Choroid plexus epithelial cell (primary cell): ENCODE measurements at regions not wholly inside any gene's neighbourhood (a gene's known extent, or its start where the extent isn't known, plus 50 kb on each side); places are given as distances from the start of the nearest gene placed in this dataset.
"Not testable (repeated sequence)": the region's sequence is repeated elsewhere in the genome, so short reads cannot be mapped to it uniquely, and the experiment has no call there.

ENCODE experiments used
- DNase-seq: peaks from one replicate; pipeline ENCODE4 v3.0.0-alpha.2; 2010; ENCODE audit warnings: low read depth
- H3K4me3 ChIP-seq: 2 replicates; pipeline ENCODE4 v1.5.1; 2011; ENCODE audit warnings: low read depth, mild to moderate bottlenecking, control low read depth, low read length, moderate library complexity
- TF ChIP-seq, protein P1 (sequence below): conservative IDR thresholded peaks from 2 replicates; pipeline ENCODE4 v1.5.1; 2011; ENCODE audit warnings: low read depth, mild to moderate bottlenecking, control low read depth, inconsistent platforms, low read length, moderate library complexity

DNA sequence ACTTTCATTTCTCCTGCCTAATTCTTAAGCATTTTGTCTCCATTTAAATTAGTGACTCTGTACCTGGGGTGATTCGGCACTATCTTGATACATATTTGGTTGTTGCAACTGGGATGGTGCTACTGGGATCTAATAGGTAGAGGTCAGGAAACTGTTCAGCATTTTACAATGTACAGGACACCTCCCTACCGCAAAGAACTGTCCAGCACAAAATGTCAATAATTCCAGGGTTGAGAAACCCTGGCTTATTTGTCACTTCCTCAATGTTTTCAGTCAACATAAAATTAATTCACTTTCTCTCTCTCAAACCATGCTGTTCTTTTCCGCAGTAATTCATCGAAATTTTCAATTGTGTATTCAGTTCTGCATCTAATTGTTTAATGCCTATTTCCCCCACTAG lies 151.4 kb upstream of the CALCR start:
- no peak for DNase-seq

DNA sequence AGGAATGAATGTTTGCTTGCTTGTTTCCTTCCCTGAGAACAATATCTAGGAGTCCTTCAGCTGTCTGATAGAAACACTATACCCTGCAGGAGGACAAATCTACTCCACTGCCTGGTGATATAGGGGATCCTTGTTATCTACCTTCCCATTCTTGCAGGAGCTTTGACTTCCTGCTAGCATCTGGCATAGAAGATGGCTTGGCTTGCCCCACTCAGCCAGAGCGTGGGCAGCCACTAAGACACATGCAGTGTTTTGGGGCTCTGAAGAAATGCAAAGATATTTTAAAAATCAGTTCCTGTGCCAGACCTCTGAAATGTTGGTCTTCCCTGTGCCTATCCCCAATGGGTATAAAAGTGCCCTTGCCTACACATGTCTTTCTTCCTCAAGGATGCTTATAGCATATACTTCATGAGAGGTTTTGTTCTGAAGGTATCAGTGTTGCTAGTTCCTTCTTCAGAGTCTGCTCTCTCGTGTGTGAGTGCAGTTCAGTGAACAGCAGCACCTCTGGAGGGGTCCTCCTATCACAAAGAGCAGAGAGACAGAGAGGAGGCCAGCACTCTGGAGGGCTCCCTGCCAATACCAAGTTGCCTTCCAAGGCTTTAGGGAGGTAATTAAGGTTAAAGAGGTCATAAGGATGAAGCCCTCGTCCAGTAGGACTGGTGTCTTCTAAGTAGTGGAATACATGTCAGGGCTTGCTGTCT lies 149.1 kb upstream of the CALCR start:
- no peak for DNase-seq
- TF ChIP-seq, protein P1, sequence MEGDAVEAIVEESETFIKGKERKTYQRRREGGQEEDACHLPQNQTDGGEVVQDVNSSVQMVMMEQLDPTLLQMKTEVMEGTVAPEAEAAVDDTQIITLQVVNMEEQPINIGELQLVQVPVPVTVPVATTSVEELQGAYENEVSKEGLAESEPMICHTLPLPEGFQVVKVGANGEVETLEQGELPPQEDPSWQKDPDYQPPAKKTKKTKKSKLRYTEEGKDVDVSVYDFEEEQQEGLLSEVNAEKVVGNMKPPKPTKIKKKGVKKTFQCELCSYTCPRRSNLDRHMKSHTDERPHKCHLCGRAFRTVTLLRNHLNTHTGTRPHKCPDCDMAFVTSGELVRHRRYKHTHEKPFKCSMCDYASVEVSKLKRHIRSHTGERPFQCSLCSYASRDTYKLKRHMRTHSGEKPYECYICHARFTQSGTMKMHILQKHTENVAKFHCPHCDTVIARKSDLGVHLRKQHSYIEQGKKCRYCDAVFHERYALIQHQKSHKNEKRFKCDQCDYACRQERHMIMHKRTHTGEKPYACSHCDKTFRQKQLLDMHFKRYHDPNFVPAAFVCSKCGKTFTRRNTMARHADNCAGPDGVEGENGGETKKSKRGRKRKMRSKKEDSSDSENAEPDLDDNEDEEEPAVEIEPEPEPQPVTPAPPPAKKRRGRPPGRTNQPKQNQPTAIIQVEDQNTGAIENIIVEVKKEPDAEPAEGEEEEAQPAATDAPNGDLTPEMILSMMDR: no peak
- no peak overlapping the region for H3K4me3 ChIP-seq

More for the DNA sequence above, 151.4 kb upstream of the CALCR start:
- no peak overlapping the region for H3K4me3 ChIP-seq
- TF ChIP-seq, protein P1: no peak

DNA sequence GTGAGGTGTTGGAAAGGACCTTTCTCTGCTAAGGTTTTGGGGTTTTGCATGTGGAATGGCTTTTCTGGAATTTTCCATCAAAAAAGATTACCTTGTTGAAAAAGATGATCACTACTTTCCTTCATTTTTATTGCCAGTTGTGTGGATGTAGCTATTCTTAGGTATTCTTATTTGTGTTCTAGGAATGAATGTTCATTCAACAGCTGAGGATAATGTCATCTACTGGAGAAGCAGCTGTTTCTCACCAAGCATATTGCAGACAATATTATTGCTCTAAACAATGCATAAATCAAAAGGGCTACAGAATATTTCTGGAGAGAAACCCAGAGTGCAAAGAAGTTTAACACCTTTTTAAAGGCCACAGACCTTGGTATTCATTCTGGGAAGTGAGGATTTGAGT lies 145.6 kb upstream of the CALCR start:
- peak; percentile 32 for DNase-seq
- TF ChIP-seq, protein P1: no peak
- no peak overlapping the region for H3K4me3 ChIP-seq

DNA sequence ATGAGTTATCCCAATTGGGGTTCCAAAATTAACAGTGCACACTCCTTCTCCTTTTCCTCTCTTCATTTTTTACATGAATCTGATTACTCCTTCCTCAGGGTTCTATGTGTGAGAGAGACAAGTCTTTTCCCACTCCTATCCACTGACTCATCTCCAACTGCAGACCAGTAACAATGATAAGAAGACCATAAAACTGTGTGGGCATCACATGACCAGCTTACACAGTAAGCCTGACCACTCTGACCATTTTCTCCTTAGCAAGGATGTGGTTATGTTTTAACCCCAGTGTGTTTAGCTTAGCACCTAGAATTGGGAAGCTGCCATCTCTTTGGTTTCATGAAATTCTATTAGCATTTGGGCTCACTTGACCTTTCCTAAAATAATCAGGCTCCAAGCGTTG lies 145.0 kb upstream of the CALCR start:
- TF ChIP-seq, protein P1: no peak
- DNase-seq: peak; percentile 97
- H3K4me3 ChIP-seq: no peak overlapping the region

DNA sequence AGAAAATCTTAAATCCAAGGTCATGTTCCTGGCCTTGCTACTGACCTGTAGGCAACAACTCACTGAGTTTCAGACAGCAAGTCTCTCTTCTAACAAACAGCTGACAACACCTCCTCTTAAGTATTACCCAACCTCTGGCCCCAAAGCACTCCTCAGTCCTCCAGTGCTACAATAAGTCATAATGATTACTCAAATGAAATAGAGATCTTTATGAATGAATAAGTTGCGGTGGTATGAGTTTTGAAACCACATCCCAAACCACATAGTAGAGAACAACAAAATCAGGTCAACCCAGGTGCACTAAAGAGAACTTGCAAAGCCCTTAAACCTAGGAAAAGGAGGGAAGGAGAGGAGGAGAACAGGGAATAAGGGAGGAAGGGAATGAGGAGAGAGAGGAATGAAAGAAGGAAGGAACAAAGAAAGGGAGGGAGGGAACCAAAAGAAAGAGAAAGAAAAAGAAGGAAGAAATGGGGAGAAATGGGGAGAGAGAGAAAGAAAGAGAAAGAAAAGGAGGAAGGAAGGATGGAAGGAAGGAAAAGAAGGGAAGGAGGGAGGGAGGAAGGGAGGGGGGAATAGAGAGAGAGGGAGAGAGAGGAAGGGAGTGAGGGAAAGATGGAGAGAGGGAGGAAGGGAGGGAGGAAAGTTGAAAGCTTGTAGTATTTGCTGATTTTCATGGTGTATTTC lies 142.8 kb upstream of the CALCR start:
- peak; percentile 71 for DNase-seq
- TF ChIP-seq, protein P1: no peak
- H3K4me3 ChIP-seq: no peak overlapping the region

DNA sequence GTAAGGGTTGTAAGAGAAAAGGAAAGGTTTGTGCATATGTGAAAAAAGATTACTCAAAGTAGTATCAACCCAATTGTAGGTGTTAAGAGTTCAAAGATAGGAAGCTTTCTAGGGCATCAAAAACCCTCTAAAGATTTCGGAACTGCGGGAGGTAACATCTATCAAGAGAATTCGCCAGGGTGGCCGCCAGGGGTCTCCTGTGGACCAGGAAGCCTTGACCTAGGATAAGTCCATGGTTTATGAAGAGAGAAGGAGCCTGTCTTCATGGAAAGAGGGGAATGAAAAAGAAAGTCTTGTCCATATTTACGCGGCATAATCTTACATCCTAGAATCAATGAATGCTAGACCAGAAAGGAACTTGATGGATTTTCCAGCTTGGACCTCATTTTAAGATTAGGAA lies 140.7 kb upstream of the CALCR start:
- TF ChIP-seq, protein P1: peak; percentile 85
- peak; percentile 76 for DNase-seq
- no peak overlapping the region for H3K4me3 ChIP-seq

DNA sequence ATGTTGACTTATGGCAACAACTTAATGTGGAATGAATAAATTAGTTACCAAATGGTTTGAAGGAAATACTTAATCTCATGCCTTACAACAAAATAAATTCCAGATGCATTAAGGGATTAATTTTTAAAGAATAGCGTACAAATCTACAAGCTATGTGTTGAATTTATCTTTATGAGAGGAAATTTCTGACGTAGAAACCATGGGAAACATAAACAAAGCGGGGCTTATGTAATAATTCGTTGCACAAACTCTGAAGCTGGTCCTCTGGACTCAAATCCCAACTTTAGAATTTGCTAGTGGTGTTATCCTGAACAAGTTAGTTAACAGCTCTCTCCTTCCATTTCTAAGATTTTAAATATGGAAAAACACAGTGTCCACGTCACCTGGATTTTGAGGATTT lies 137.4 kb upstream of the CALCR start:
- DNase-seq: no peak
- TF ChIP-seq, protein P1: no peak
- H3K4me3 ChIP-seq: no peak overlapping the region

DNA sequence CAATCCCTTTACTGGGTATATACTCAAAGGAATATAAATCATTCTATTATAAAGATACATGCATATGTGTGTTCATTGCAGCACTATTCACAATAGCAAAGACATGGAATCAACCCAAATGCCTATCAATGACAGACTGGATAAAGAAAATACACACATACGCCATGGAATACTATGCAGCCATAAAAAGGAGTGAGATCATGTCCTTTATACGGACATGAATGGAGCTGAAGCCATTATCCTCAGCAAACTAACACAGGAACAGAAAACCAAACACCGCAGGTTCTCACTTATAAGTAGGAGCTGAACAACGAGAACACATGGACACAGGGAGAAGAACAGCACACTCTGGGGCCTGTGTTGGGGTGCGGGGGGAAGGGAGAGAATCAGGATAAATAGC lies 133.7 kb upstream of the CALCR start:
- not testable (repeated sequence) for DNase-seq, H3K4me3 ChIP-seq
